SK-N-SH treated with all-trans-retinoic acid at 6 μM for 48 hours (cell line): ENCODE measurements at regions not wholly inside any gene's neighbourhood (a gene's known extent, or its start where the extent isn't known, plus 50 kb on each side); places are given as distances from the start of the nearest gene placed in this dataset.

ENCODE experiments used
- ATAC-seq: fragments of 200-7000 bp; cut with Tn5 transposase; 3 replicates; pipeline ENCODE4 v1.9.1; 2020; ENCODE audit warnings: mild to moderate bottlenecking, moderate library complexity
- ARNTL ChIP-seq: fragments of 450-650 bp; formaldehyde crosslinking; IDR thresholded peaks from 2 replicates; pipeline ENCODE4 v1.5.0; 2020; ENCODE audit warnings: low read depth, mild to moderate bottlenecking, moderate library complexity, borderline replicate concordance
- BACH2 ChIP-seq: fragments of 250-450 bp; sonication (Bioruptor Pico); IDR thresholded peaks from 2 replicates; pipeline ENCODE4 v1.9.0; 2021; ENCODE audit warnings: mild to moderate bottlenecking, borderline replicate concordance
- CSDC2 ChIP-seq: fragments of 250-450 bp; sonication (Bioruptor Pico); IDR thresholded peaks from 2 replicates; pipeline ENCODE4 v1.5.0; 2020; ENCODE audit warnings: mild to moderate bottlenecking, moderate library complexity
- CSRNP3 ChIP-seq: fragments of 250-450 bp; sonication (Bioruptor Pico); IDR thresholded peaks from 2 replicates; pipeline ENCODE4 v1.5.1; 2021; ENCODE audit warnings: mild to moderate bottlenecking, moderate library complexity
- ESRRG ChIP-seq: fragments of 250-450 bp; sonication (Bioruptor Pico); IDR thresholded peaks from 2 replicates; pipeline ENCODE4 v1.6.1; 2021; ENCODE audit warnings: mild to moderate bottlenecking
- GLIS3 ChIP-seq: fragments of 250-450 bp; sonication (Bioruptor Pico); IDR thresholded peaks from 2 replicates; pipeline ENCODE4 v1.5.0; 2020; ENCODE audit warnings: mild to moderate bottlenecking, moderate library complexity
- ISL1 ChIP-seq: fragments of 250-450 bp; sonication (Bioruptor Pico); IDR thresholded peaks from 2 replicates; pipeline ENCODE4 v2.1.2; 2022; ENCODE audit warnings: mild to moderate bottlenecking, moderate library complexity
- OSR1 ChIP-seq: fragments of 250-450 bp; sonication (Bioruptor Pico); IDR thresholded peaks from 2 replicates; pipeline ENCODE4 v1.8.0; 2022; ENCODE audit warnings: moderate library complexity, mild to moderate bottlenecking, inconsistent platforms
- POU6F1 ChIP-seq: fragments of 250-450 bp; sonication (Bioruptor Pico); IDR thresholded peaks from 2 replicates; pipeline ENCODE4 v1.8.0; 2021; ENCODE audit warnings: low read depth, mild to moderate bottlenecking, moderate library complexity, borderline replicate concordance
- RARB ChIP-seq: fragments of 250-450 bp; sonication (Bioruptor Pico); IDR thresholded peaks from 2 replicates; pipeline ENCODE4 v1.8.0; 2021; ENCODE audit warnings: mild to moderate bottlenecking, moderate library complexity
- SNAI2 ChIP-seq: fragments of 250-450 bp; sonication (Bioruptor Pico); IDR thresholded peaks from 2 replicates; pipeline ENCODE4 v1.5.0; 2020; ENCODE audit warnings: mild to moderate bottlenecking, moderate library complexity
- TCF4 ChIP-seq: fragments of 250-450 bp; sonication (Bioruptor Pico); IDR thresholded peaks from 2 replicates; pipeline ENCODE4 v1.8.0; 2021; ENCODE audit warnings: mild to moderate bottlenecking, moderate library complexity, borderline replicate concordance
- TOX ChIP-seq: fragments of 250-450 bp; sonication (Bioruptor Pico); IDR thresholded peaks from 2 replicates; pipeline ENCODE4 v1.8.0; 2021; ENCODE audit warnings: mild to moderate bottlenecking, moderate library complexity, borderline replicate concordance
- TSHZ2 ChIP-seq: fragments of 250-450 bp; sonication (Bioruptor Pico); IDR thresholded peaks from 2 replicates; pipeline ENCODE4 v1.5.0; 2020; ENCODE audit warnings: mild to moderate bottlenecking, moderate library complexity
- ZFP3 ChIP-seq: fragments of 250-450 bp; sonication (Bioruptor Pico); IDR thresholded peaks from 2 replicates; pipeline ENCODE4 v1.5.0; 2020; ENCODE audit warnings: mild to moderate bottlenecking, moderate library complexity
- ZNF565 ChIP-seq: fragments of 450-650 bp; formaldehyde crosslinking; conservative IDR thresholded peaks from 2 replicates; pipeline ENCODE4 v1.5.0; 2020; ENCODE audit warnings: low read depth, mild to moderate bottlenecking, moderate library complexity
- ZNF70 ChIP-seq: fragments of 450-650 bp; formaldehyde crosslinking; IDR thresholded peaks from 2 replicates; pipeline ENCODE4 v1.5.0; 2020; ENCODE audit warnings: mild to moderate bottlenecking, moderate library complexity
- ZNF8 ChIP-seq: fragments of 450-650 bp; formaldehyde crosslinking; IDR thresholded peaks from 2 replicates; pipeline ENCODE4 v1.5.0; 2020; ENCODE audit warnings: mild to moderate bottlenecking, moderate library complexity
- TF ChIP-seq, protein P1 (sequence below): fragments of 250-450 bp; sonication (Bioruptor Pico); IDR thresholded peaks from 2 replicates; pipeline ENCODE4 v1.8.0; 2020; ENCODE audit warnings: mild to moderate bottlenecking, moderate library complexity, borderline replicate concordance

- no peak for TF ChIP-seq TSHZ2
- TF ChIP-seq POU6F1, result no peak
- TF ChIP-seq ESRRG, result no peak
- no peak for TF ChIP-seq CSDC2
- no peak for TF ChIP-seq CSRNP3
- TF ChIP-seq, all 23 proteins: peak for 0
- no peak for ATAC-seq
Measured at GRCh38 chrX:39972340-39972739, 125.4 kb downstream of the BCOR start.

DNA sequence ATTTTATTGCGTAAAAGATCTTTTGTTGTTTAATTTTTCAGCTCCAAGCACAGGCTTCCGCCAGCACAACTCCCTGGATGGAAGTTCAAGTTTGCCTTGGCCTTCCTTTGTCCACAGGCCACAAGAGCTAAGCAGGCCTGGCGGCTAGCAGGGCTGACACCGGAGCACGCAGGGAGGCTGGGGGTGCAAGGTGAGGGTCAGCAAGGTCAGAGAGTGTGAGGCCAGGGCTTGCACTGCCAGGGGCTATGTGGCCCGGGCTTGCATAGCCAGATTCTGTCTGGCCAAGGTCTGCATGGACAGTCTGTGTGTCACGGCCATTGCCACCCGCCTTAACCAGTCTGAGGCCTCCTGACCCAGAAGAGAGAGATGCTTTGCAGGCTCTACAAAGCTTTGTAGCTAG is 123.9 kb downstream of the BCOR start:
- no peak for ATAC-seq
- no peak for TF ChIP-seq ZNF70 (CRISPR knock-in tag)
- no peak for TF ChIP-seq SNAI2 (CRISPR knock-in tag)
- TF ChIP-seq ZNF565 (CRISPR knock-in tag), result no peak
- no peak for TF ChIP-seq TCF4 (CRISPR knock-in tag)
- no peak for TF ChIP-seq TOX
- TF ChIP-seq, protein P1, sequence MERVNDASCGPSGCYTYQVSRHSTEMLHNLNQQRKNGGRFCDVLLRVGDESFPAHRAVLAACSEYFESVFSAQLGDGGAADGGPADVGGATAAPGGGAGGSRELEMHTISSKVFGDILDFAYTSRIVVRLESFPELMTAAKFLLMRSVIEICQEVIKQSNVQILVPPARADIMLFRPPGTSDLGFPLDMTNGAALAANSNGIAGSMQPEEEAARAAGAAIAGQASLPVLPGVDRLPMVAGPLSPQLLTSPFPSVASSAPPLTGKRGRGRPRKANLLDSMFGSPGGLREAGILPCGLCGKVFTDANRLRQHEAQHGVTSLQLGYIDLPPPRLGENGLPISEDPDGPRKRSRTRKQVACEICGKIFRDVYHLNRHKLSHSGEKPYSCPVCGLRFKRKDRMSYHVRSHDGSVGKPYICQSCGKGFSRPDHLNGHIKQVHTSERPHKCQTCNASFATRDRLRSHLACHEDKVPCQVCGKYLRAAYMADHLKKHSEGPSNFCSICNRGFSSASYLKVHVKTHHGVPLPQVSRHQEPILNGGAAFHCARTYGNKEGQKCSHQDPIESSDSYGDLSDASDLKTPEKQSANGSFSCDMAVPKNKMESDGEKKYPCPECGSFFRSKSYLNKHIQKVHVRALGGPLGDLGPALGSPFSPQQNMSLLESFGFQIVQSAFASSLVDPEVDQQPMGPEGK (CRISPR knock-in tag), result no peak
- no peak for TF ChIP-seq ISL1
- TF ChIP-seq ESRRG, result no peak
- TF ChIP-seq RARB, result no peak
- no peak for TF ChIP-seq BACH2 (CRISPR knock-in tag)
- TF ChIP-seq ZNF8 (CRISPR knock-in tag), result no peak
- TF ChIP-seq TSHZ2, result no peak
- TF ChIP-seq ARNTL (CRISPR knock-in tag), result no peak
- no peak for TF ChIP-seq CSDC2
- no peak for TF ChIP-seq ZFP3
- no peak for TF ChIP-seq OSR1 (CRISPR knock-in tag)
- TF ChIP-seq POU6F1, result no peak

DNA sequence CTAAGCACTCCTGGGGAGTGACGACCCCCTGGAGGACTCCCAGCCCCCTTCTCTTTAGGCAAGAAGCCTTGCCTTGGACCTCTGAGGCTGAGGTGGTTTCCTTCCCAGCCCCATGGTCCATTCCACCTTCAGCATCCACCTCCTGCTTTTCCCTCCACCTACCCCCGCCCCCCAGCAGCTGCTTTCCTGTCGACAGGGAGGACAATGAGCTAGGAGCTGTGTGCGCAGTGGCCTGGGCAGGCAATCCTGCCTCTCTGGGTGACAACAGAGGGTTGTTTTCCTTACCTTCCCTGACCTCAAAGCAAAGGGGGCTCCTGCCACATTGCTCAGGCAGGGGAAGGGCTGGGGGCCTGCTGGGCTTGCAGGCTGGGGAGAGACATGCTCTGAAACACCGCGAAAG is 123.5 kb downstream of the BCOR start:
- TF ChIP-seq GLIS3 (CRISPR knock-in tag), result no peak
- ATAC-seq, result no peak
